Embryonic facial prominence (tissue), 1 donor: ENCODE measurements at regions not wholly inside any gene's neighbourhood (a gene's known extent, or its start where the extent isn't known, plus 50 kb on each side); places are given as distances from the start of the nearest gene placed in this dataset.
"Not testable (repeated sequence)": the region's sequence is repeated elsewhere in the genome, so short reads cannot be mapped to it uniquely, and the experiment has no call there.

Experiments
- DNase-seq: peaks from one replicate; pipeline ENCODE4 v3.0.0-alpha.2; 2016; ENCODE audit errors: extremely low spot score

DNA sequence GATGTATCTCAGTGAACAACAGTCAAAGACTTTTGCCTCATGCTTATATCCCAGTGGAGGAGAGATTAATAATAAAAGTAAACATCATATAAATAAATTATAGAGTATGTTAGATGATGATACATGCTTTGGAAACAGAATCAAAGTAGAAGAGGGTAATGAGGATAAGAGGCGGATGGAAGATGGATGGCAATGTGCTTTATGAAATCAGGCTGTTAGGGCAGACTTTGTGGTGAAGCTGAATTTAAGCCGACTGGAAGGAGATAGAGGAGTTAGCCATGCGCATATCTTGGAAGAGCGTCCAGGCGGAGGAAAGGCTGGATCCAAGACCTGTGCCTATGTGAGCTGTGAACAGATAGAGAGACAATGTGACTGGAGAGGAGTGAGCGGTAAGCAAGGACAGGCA lies 74.9 kb upstream of the GUCY1A1 start:
- DNase-seq = no peak

DNA sequence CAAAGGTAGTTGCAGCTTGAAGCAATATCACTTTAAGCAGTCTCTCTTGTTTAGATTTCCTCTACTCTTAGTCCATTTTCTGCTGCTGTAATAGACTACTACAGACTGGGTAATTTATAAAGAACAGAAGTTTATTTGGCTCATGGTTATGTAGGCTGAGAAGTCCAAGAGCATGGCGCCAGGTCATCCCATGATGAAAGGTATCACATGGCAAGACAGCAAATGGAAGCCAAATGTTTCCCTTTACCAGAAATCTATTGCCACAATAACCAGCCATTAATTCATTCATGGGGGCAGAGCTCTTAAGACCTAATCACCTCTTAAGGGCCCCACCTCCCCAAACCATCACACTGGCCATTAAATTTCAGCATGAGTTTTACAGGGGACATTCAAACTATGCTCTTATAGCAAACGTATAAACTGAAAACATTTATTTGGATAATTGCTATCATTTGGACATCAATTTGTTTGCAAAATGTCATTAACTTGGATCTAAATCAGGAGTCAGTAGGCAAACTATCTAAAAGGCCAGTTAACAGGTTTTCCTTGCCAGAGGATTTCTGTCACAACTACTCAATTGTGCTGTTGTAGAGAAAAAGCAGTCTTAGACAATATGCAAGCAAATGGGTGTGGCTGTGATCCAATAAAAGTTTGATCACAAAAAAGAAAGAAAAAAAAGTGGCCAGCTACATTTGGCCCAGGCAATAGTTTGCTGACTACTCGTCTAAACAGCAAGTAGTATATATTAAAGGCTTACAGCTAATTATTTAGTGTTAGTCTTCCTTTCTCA lies 75.7 kb upstream of the GUCY1A1 start:
- no peak for DNase-seq

DNA sequence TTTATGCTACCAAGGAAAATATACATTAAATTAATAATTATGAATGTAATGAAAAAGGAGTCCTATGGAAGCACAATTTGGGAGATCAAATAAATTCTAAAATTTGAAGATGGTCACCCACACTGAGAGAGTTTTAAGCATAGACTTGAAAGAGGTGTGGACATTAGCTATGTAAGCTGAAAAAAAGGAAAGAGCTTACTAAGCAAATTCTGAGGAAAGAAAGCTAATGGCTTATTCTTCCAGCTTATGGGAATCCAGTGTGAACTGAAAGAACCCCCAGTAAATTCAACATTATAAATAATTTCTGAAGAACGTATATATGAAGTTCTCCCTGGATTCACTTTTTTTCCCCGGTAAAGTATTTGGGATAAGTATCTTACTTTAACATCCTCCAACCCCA lies 78.2 kb upstream of the GUCY1A1 start:
- DNase-seq = no peak

DNA sequence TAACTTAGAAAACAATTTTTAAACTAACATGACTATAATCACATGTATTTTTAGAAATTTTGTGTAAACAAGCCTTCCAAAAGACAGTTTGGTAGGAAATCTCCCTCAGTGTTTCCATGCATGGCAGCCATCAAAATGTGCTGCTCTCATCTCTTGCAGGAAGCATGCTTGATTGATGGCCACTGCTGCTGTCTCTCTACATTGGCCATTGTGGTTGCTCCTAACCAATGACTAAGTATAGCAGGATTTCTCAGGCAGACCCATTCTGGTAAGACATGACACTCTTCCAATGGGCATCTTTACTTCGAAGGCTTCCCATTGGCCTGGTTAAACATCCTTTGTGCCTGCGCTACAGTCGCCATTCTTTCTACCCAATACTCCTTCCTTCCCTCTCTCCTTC lies 78.9 kb upstream of the GUCY1A1 start:
- no peak for DNase-seq

DNA sequence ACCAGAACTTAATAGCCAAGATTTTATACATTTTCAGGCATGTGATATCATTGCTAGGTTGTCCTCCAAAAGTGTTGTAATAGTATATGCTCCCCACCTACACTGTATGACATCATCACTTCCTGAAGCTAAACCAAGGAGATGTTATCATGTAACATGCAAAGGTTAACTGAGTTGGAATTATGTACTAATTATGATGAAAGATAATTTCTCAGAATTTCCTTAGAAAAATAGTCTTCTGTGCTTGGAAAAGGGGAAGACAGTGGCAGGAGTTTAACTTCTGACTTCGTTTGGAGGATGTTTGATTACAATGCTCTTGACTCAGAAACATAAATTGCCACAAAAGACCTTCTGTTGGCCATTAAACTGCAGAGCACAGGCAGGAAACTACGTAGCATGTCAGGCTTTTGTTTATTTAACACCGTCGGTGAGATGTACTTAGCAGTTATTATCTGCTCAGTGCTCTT lies 83.6 kb upstream of the GUCY1A1 start:
- no peak for DNase-seq

DNA sequence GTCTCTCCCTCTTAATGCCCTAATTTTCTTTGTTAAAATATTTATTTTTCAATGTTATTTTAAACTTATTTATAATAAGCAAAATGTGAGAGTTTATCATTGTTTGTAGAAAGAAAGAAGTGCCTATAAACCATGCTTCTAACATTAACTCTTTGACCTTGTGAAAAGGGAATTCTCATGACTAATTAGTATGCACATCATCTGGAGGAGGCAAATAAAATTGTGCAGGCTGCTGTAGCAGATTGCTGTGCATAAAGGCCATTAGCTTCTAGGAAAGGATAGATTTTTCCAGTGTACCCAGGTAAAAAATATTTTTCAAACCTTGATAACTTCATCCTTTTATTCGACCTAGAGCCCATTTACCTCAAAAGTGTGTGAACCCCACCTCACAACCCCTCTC lies 84.6 kb upstream of the GUCY1A1 start:
- DNase-seq = no peak

DNA sequence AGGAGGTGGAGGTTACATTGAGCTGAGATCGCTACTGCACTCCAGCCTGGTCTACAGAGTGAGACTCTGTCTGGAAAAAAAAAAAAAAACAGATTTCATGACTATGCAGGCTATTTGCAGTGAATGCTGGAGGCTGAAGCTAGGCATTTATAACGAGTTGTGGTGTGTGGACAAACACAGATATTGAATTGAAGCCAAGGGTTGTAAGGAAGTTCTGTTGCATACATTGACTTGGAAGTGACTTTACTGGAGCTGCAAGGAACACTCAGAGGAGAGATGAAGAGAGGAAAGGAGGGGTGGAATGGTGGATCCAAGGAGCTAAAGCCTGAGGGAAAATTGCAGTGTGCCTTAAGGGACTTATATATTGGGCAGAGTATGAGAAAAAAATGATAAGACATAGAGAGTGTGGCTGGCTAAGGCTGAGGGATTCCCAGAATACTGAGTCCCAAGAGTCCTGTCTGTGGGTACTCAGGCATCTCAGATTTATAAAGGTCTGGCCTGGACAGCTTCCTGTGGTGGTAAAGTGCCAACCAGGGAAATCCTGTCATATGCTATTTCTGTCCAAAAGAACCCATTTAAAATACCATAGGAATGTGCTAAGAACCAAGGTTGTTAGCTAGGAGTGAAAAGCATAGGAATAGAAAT lies 87.8 kb upstream of the GUCY1A1 start:
- DNase-seq = no peak

DNA sequence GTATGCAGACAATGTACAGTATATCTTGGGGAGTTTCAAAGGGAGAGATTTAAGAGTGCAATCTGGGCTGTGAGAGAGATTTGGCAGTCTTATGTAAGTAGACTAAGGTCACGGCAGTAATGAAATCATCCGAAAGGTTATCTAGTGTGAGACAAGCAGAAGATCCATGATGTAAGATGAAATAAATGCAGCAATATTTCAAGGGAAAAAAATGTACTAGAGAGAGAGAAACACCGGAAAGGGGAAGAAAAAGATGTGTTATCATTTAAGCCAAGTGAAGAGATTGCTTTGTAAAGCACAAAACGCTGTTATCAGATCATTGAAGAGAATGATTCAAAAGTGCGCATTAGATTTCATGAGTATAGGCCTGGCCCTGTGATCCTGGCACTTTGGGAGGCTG lies 88.4 kb upstream of the GUCY1A1 start:
- DNase-seq = no peak

DNA sequence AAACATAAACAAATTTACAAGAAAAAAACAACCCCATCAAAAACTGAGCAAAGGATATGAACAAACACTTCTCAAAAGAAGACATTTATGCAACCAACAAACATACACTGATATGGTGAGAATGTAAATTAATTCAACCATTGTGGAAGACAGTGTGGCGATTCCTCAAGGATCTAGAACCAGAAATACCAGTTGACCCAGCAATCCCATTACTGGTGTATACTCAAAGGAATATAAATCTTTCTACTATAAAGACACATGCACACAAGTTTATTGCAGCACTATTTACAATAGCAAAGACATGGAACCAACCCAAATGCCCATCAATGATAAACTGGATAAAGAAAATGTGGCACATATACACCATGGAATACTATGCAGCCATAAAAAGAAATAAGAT lies 92.3 kb upstream of the GUCY1A1 start:
- not testable (repeated sequence) for DNase-seq

DNA sequence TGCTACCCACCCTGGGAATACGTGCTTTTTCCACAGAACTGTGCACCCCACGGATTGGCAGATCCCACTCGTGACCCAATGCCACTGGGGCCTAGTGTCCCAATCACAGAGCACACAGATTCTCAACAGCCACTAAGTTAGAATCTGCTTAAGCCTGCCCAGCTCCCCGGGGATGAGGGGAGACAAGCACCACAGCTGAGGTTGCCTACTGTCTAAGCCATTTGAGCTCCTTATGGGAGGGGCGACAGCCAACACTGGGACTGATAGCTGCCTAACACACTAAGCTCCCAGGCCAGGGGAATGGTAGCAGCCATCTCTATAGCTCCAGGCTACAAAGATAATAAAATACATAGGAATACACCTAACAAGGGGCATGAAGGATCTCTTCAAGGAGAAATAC lies 93.5 kb upstream of the GUCY1A1 start:
- DNase-seq = no peak

DNA sequence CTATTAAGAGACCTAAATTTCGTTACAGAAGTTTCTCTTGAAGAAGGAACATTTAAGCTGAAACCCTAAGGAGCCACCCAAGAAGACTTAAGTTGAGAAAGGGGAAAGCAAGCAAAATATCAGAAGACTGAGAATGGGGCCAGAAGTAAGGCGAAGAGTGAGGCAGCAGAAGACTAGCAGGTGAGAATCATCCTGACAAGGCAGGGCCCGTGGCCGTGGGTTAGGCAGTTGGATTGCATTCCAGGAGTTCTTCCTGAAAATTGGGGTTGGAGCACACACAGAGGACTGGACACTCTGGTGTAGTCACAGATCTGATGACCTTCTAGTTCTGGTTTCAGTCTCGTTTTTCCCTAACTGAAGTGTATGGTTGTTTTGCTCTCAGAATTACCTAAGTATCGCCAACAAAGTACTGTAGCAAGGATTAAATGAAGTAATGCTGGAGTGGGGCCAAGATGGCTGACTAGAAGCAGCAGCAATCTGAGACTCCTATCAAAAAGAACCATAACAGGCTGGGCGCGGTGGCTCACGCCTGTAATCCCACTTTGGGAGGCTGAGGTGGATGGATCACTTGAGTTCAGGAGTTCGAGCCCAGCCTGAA lies 94.4 kb upstream of the GUCY1A1 start:
- no peak for DNase-seq

DNA sequence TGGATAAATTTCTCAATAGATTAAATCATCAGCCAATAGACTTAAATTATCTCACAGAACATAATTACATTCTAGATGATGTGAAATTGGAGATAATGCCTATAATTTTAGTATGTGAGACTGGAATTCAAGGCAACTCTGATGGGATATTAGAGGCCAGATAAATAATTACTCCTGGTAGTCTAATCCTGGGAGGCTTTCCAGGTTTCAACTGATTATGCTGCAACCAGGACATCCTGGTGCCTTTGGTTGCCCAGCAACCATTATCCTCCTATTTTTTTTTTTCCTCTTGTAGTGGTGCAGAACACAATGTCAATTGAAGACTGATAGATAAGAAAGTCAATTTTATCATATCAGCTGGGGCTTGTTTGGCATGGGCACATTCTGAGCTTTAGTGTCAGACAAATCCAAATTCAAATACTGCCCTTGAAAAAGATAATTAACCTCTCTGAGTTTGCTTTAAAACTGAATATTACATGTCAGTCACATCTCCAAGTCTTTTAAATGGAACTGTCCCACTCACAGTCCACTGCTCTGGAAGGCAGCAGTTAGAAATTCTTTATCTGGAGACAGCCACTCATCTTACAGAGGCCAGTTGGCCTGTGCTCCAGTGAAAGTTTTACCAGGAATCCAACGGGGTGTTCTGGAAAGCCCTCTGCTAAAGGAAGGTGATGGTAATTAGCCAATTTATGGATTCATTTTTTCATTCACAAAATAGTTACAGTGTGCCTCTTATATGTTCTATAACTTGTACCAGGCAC lies 95.3 kb upstream of the GUCY1A1 start:
- no peak for DNase-seq

DNA sequence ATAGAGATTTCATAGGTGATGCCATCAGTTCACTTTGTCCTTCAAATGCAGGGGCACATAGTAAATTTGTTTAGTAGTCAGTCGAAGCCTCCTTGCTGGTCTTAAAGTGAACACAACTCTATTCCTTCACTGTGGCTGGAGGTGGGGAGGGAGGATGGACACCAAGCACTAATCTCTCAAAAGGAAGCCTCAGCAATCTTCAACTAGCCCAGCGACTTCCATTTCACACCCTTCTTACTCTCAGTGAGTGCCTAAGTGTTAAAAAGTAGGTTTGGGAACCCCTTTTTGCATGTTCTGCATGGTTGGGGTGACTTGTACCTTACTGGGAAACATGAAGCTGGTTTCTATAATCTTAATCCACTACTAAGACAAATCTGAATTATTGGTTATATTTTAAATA lies 96.0 kb upstream of the GUCY1A1 start:
- DNase-seq = no peak

DNA sequence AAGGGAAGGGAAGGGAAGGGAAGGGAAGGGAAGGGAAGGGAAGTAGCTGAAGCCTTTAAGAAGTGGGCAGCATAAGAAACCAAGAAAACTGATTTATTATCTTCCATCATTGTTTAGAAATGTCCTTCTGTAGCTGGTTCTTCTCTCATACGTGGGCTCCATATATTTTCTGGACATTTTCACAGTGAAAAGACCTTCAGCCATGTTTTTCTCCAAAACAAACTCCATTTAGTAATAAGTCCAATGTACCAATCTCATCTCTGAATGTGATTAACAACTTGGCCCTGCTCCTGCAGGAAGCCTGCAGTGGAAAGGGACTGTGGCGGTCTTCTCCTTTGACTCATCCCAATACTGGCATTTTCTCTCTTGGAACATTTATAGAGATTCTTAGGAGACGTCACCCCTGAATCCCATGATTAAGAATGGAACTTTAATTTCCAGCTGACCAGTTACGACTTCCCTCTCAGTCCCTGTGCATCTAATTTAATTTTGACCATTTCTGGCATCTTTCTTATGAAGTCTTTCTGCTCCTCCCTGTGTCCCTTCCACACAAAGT lies 96.6 kb upstream of the GUCY1A1 start:
- no peak for DNase-seq

DNA sequence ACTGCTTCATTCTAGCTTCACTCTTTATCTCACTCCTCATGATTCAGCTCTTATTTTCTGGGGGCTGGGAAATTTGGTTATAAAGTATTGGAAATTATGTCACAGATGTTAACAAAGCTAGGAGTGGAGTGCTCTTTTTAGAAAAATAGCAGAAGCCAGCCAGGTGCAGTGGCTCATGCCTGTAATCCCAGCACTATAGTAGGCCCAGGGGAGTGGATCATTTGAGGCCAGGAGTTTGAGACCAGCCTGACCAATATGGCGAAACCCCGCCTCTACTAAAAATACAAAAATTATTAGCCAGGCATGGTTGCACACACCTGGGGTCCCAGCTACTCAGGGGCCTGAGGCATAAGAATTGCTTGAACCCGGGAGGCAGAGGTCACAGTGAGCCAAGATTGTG lies 97.2 kb upstream of the GUCY1A1 start:
- no peak for DNase-seq

DNA sequence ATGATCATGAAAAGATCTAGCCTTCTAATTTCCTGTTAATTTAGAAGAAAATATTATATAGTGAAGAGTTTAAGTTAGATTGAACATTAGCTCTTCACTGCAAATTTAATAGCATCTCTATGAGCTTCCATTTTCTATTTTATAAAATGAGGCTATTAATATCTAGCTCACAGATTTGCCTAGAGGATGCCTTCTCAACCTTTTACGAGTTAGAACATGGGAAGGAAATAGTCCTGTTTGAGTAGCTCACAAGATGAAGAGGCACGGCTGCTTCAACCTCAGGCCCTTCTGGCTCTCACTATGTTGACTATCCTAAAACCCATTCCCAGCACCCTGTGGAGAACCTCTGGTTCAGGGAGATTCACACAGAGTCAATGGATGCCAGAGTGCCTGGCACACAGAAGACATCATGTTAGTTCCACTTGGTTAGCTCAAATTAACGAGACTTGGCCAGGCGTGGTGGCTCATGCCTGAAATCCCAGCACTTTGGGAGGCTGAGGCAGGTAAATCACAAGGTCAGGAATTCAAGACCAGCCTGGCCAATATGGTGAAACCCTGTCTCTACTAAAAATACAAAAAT lies 97.9 kb upstream of the GUCY1A1 start:
- DNase-seq = no peak

DNA sequence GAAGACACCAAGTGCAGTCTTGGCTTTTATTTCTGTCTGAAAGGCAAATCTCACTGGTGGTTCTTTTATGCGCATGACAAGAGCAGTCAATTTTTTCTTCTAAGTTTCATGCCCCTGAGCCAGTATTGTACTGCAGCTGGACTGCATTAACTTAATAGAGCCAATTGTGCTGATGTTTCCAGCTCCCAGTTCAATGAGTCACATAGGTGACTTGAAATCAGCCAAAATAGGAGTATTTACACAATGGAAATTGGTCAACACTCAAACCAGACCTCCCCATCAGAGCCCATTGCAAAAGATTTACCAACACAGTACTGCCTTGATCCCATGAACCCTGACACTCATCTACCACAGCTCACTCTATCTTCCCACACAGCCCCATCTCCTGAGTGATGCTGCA lies 100.3 kb upstream of the GUCY1A1 start:
- DNase-seq = no peak

DNA sequence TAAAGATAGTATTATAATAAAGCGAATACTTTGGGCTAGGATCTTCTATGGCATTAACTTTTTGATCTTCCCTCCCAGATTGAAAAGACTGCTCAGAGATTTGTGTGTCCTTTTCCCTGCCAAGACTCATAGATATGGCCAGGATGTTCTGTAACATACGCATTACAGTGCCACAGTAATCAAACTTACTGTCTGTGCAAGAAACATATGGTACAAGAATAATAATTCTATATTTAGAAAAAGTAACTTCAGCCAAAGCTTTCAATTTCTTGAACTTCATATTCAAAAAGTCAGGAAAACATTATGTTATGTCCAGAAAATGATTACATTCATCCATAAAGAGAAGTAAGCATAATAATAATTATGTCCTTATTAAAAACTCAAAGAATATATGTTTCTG lies 100.9 kb upstream of the GUCY1A1 start:
- no peak for DNase-seq

DNA sequence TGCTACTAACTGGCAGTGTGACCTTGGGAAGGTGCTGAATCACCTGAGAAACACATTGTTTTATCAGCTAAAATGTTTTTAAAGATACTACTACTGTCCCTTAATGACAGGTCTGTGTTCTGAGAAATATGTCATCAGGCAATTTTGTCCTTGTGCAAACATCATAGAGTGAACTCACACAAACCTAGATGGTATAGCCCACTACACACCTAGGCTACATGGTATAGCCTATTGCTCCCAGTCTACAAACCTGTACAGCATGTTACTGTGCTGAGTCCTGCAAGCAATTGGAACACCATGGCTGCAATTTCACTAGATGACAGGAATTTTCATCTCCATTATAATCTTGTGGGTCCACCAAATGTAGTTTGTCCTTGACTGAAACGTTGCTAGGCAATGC lies 101.3 kb upstream of the GUCY1A1 start:
- DNase-seq = no peak

DNA sequence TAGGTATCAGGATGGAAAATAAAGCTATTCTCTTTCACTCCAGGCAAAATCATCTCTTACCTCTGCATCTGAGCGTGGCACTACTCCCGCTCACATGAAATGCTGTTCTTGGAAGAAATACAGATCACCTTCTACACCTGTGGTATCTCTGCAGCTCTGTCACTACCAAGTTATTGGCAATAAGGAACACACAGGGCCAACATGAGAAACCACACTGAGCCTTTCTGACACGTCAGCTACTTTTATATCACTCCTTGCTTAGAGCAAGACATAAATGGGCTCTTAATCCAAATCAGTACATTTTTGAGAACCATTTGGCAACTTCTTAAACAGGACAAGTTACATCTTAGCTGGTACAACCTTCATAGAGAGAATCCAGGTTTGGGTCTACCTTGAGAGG lies 101.8 kb upstream of the GUCY1A1 start:
- DNase-seq = no peak

DNA sequence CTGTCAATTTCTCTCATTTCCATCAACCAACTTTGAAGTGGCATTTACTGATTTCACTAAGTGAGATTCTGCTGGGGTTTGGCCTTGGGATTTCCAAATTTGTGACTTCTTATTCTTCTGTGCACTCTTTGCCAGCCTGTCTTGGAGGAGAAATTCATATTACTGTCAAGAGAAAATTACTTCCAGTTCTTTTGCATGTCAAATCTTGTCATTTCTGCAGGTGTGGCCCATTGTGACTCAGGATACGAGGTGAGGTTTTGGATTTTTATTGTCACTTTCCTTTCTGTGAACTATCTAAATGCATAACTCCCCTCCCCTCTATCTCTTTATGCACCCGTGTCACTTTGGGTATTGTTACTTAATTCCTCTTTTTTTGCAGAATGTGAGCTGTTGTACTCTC lies 102.6 kb upstream of the GUCY1A1 start:
- no peak for DNase-seq

DNA sequence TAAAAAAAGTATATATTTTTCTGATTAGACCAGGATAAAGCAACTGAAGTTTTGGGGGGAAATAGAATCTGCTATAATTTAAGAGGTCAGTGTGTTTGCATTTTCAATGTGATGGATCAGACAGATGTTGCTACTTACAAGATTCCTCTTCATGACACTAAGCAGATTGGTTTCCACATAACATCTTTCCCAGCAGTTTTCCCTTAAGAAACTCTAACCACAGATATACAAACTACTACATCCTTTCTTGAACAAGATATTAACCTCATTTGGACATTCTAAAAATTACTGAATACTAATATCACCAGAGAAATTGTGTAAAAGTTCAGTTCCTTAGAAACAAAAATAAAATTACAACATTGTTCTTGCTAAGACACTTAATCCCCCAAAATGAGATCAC lies 106.7 kb upstream of the GUCY1A1 start:
- no peak for DNase-seq
